H9 (cell line): ENCODE measurements at regions not wholly inside any gene's neighbourhood (a gene's known extent, or its start where the extent isn't known, plus 50 kb on each side); places are given as distances from the start of the nearest gene placed in this dataset.

Experiments
- DNase-seq: peaks from one replicate; pipeline ENCODE4 v3.0.0-alpha.2; 2017
- H2AFZ ChIP-seq: one replicate; pipeline ENCODE4 v1.6.1; 2013; ENCODE audit warnings: mild to moderate bottlenecking, low read length, control low read depth, moderate library complexity
- H2AK5ac ChIP-seq: 2 replicates; pipeline ENCODE4 v1.6.1; 2013; ENCODE audit warnings: low read length, control low read depth, mixed read lengths; ENCODE audit not compliant: insufficient read length
- H2BK120ac ChIP-seq: one replicate; pipeline ENCODE4 v1.6.1; 2013; ENCODE audit warnings: low read depth, mild to moderate bottlenecking, low read length, control low read depth, inconsistent platforms; ENCODE audit not compliant: poor library complexity, severe bottlenecking
- H2BK12ac ChIP-seq: 2 replicates; pipeline ENCODE4 v1.6.1; 2013; ENCODE audit warnings: low read length, control low read depth, mixed read lengths, low read depth; ENCODE audit not compliant: insufficient read length
- H2BK15ac ChIP-seq: 2 replicates; pipeline ENCODE4 v1.6.1; 2013; ENCODE audit warnings: low read depth, low read length, control low read depth
- H2BK20ac ChIP-seq: one replicate; pipeline ENCODE4 v1.6.1; 2013; ENCODE audit warnings: low read depth, mild to moderate bottlenecking, low read length, control low read depth, inconsistent platforms; ENCODE audit not compliant: poor library complexity, severe bottlenecking
- H2BK5ac ChIP-seq: 2 replicates; pipeline ENCODE4 v1.6.1; 2013; ENCODE audit warnings: low read length, control low read depth, mixed read lengths; ENCODE audit not compliant: insufficient read length
- H3K14ac ChIP-seq: 2 replicates; pipeline ENCODE4 v1.6.1; 2013; ENCODE audit warnings: low read length, control low read depth; ENCODE audit not compliant: insufficient read depth
- H3K18ac ChIP-seq: 2 replicates; pipeline ENCODE4 v1.6.1; 2013; ENCODE audit warnings: low read depth, mild to moderate bottlenecking, mixed read lengths, low read length, control low read depth; ENCODE audit not compliant: insufficient read length
- H3K23ac ChIP-seq: 2 replicates; pipeline ENCODE4 v1.6.1; 2013; ENCODE audit warnings: low read length, control low read depth, mixed read lengths, low read depth; ENCODE audit not compliant: insufficient read length
- H3K23me2 ChIP-seq: 2 replicates; pipeline ENCODE4 v1.6.1; 2013; ENCODE audit warnings: low read depth, mild to moderate bottlenecking, mixed read lengths, low read length, control low read depth; ENCODE audit not compliant: insufficient read length, poor library complexity, severe bottlenecking
- H3K27ac ChIP-seq: 2 replicates; pipeline ENCODE4 v1.5.1; 2013; ENCODE audit warnings: low read length, control low read depth, mixed read lengths, low read depth; ENCODE audit not compliant: insufficient read length
- H3K27me3 ChIP-seq: 2 replicates; pipeline ENCODE4 v1.6.1; 2013; ENCODE audit warnings: low read length, control low read depth, inconsistent platforms; ENCODE audit not compliant: insufficient read depth
- H3K4ac ChIP-seq: 2 replicates; pipeline ENCODE4 v1.6.1; 2013; ENCODE audit warnings: low read depth, mild to moderate bottlenecking, control low read depth, inconsistent platforms, low read length, moderate library complexity
- H3K4me1 ChIP-seq: 2 replicates; pipeline ENCODE4 v1.6.1; 2013; ENCODE audit warnings: low read length, control low read depth, inconsistent platforms; ENCODE audit not compliant: insufficient read depth
- H3K4me2 ChIP-seq: 2 replicates; pipeline ENCODE4 v1.6.1; 2013; ENCODE audit warnings: low read length, control low read depth, mixed read lengths; ENCODE audit not compliant: insufficient read length, insufficient read depth
- H3K56ac ChIP-seq: 2 replicates; pipeline ENCODE4 v1.6.1; 2013; ENCODE audit warnings: low read depth, mild to moderate bottlenecking, mixed read lengths, low read length, control low read depth; ENCODE audit not compliant: insufficient read length
- H3K79me1 ChIP-seq: 2 replicates; pipeline ENCODE4 v1.6.1; 2013; ENCODE audit warnings: low read depth, mild to moderate bottlenecking, moderate library complexity, low read length, control low read depth, inconsistent platforms; ENCODE audit not compliant: insufficient read depth, poor library complexity, severe bottlenecking
- H3K79me2 ChIP-seq: 2 replicates; pipeline ENCODE4 v1.6.1; 2013; ENCODE audit warnings: low read length, control low read depth, inconsistent platforms; ENCODE audit not compliant: insufficient read depth
- H3K9ac ChIP-seq: 2 replicates; pipeline ENCODE4 v1.6.1; 2013; ENCODE audit warnings: low read length, control low read depth, mixed read lengths; ENCODE audit not compliant: insufficient read length; ENCODE audit errors: extremely low read depth
- H3K9me3 ChIP-seq: one replicate; pipeline ENCODE4 v1.6.1; 2013; ENCODE audit warnings: low read depth, low read length, inconsistent platforms; ENCODE audit not compliant: control insufficient read depth
- H3T11ph ChIP-seq: one replicate; pipeline ENCODE4 v1.6.1; 2013; ENCODE audit warnings: mild to moderate bottlenecking, low read length, control low read depth, inconsistent platforms
- H4K20me1 ChIP-seq: one replicate; pipeline ENCODE4 v1.6.1; 2013; ENCODE audit not compliant: control insufficient read depth, insufficient read length, insufficient read depth
- H4K5ac ChIP-seq: 2 replicates; pipeline ENCODE4 v1.6.1; 2013; ENCODE audit warnings: low read depth, mild to moderate bottlenecking, mixed read lengths, low read length, control low read depth; ENCODE audit not compliant: insufficient read length
- H4K8ac ChIP-seq: replicated peaks from 2 replicates; pipeline ENCODE4 v1.6.1; 2013; ENCODE audit warnings: low read length, control low read depth, mixed read lengths, low read depth; ENCODE audit not compliant: insufficient read length
- H4K91ac ChIP-seq: 2 replicates; pipeline ENCODE4 v1.6.1; 2013; ENCODE audit warnings: low read depth, mild to moderate bottlenecking, moderate library complexity, mixed read lengths, low read length, control low read depth; ENCODE audit not compliant: insufficient read length
- H3K27ac Mint-ChIP-seq, 3 experiments: 2 replicates in 2 of 3; 3 replicates in 1 of 3; pipeline ENCODE4 v1.8.0; 2020 to 2021; ENCODE audit warnings: mixed read lengths in 3 of 3, mild to moderate bottlenecking in 1 of 3, moderate library complexity in 1 of 3
- H3K27me3 Mint-ChIP-seq: 2 replicates; pipeline ENCODE4 v1.8.0; 2021; ENCODE audit warnings: low read depth, mild to moderate bottlenecking, moderate library complexity, mixed read lengths
- H3K36me3 Mint-ChIP-seq, 3 experiments: 2 replicates in 2 of 3; 3 replicates in 1 of 3; pipeline ENCODE4 v1.8.0; 2020 to 2021; ENCODE audit warnings: low read depth in 3 of 3, mixed read lengths in 3 of 3; ENCODE audit not compliant: insufficient read depth in 1 of 3
- H3K4me1 Mint-ChIP-seq, 2 experiments: 2 replicates each; pipeline ENCODE4 v1.8.0; 2020; ENCODE audit warnings: mixed read lengths in 2 of 2
- H3K4me3 Mint-ChIP-seq, 2 experiments: 2 replicates in 1 of 2; 3 replicates in 1 of 2; pipeline ENCODE4 v1.8.0; 2020 to 2021; ENCODE audit warnings: mild to moderate bottlenecking in 2 of 2, mixed read lengths in 2 of 2, moderate library complexity in 1 of 2
- H3K9me3 Mint-ChIP-seq, 2 experiments: 2 replicates in 1 of 2; 3 replicates in 1 of 2; pipeline ENCODE4 v1.8.0; 2020; ENCODE audit warnings: mild to moderate bottlenecking in 2 of 2, mixed read lengths in 2 of 2, moderate library complexity in 1 of 2
- WGBS: extraction: QIAGEN DNeasy Blood & Tissue Kit; methylation state at CpG from one replicate; pipeline ENCODE4 v1.1.7; 2013; ENCODE audit warnings: missing lambda C conversion rate, low lambda C conversion rate, mixed read lengths; ENCODE audit not compliant: insufficient read length; ENCODE audit errors: extremely low coverage; 5-methylcytosine and 5-hydroxymethylcytosine counted together
- TF ChIP-seq, protein P1 (sequence below): fragments of 200-600 bp; sonication (generic); conservative IDR thresholded peaks from 3 replicates; pipeline ENCODE4 v1.8.0; 2021; ENCODE audit warnings: antibody characterized with exemption, mild to moderate bottlenecking

GRCh38 chr10:90526721-90527120 is 331.1 kb downstream of the HTR7 start:
- no peaks in the 10 kb centered on the region for H3K27me3 Mint-ChIP-seq
- H2AFZ ChIP-seq = no peak overlapping the region

More at GRCh38 chr10:90526721-90527120, 331.1 kb downstream of the HTR7 start:
- no peak overlapping the region for H3K18ac ChIP-seq
- WGBS = no CpG with 5 or more reads among the region's 1 CpG
- H3K14ac ChIP-seq = no peak overlapping the region
- no peak overlapping the region for H3K27ac ChIP-seq
- H2AK5ac ChIP-seq = no peak overlapping the region
- Mint-ChIP-seq H3K27ac (peak overlapping the region in 1 of 3 experiments; percentile 56; a peak in 2 of 7 replicates), H3K4me3 (peak overlapping the region in 1 of 2 experiments; percentile 25; a peak in 1 of 5 replicates), H3K9me3 (no peaks in the 10 kb centered on the region), H3K36me3 (no peaks in the 10 kb centered on the region), H3K4me1 (0 out of 4 replicates have a peak, but pooled peaks cover 0 to 3% of the 10 kb centered on the region in 2 experiments)
- H3K23me2 ChIP-seq = no peaks in the 10 kb centered on the region
- no peak overlapping the region for H3T11ph ChIP-seq
- H3K79me1 ChIP-seq = no peaks in the 10 kb centered on the region
- no peak overlapping the region for H3K4ac ChIP-seq
- H2BK12ac ChIP-seq = no peak overlapping the region
- no peak overlapping the region for H2BK120ac ChIP-seq
- no peaks in the 10 kb centered on the region for H3K4me1 ChIP-seq
- no peak overlapping the region for H3K56ac ChIP-seq
- H3K9me3 ChIP-seq = no peaks in the 10 kb centered on the region
- TF ChIP-seq, protein P1, sequence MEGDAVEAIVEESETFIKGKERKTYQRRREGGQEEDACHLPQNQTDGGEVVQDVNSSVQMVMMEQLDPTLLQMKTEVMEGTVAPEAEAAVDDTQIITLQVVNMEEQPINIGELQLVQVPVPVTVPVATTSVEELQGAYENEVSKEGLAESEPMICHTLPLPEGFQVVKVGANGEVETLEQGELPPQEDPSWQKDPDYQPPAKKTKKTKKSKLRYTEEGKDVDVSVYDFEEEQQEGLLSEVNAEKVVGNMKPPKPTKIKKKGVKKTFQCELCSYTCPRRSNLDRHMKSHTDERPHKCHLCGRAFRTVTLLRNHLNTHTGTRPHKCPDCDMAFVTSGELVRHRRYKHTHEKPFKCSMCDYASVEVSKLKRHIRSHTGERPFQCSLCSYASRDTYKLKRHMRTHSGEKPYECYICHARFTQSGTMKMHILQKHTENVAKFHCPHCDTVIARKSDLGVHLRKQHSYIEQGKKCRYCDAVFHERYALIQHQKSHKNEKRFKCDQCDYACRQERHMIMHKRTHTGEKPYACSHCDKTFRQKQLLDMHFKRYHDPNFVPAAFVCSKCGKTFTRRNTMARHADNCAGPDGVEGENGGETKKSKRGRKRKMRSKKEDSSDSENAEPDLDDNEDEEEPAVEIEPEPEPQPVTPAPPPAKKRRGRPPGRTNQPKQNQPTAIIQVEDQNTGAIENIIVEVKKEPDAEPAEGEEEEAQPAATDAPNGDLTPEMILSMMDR = no peak
- H2BK15ac ChIP-seq = no peak overlapping the region
- H2BK5ac ChIP-seq = no peak overlapping the region
- no peaks in the 10 kb centered on the region for H4K20me1 ChIP-seq
- DNase-seq = no peak
- H4K5ac ChIP-seq = no peak overlapping the region
- H3K79me2 ChIP-seq = no peaks in the 10 kb centered on the region
- no peak overlapping the region for H2BK20ac ChIP-seq
- no peak overlapping the region for H3K4me2 ChIP-seq
- H3K27me3 ChIP-seq = no peaks in the 10 kb centered on the region
- no peak overlapping the region for H3K23ac ChIP-seq
- no peak overlapping the region for H4K8ac ChIP-seq
- H4K91ac ChIP-seq = no peak overlapping the region
- H3K9ac ChIP-seq = no peak overlapping the region
